GDM1 (cell line): ENCODE measurements at regions not wholly inside any gene's neighbourhood (a gene's known extent, or its start where the extent isn't known, plus 50 kb on each side); places are given as distances from the start of the nearest gene placed in this dataset.

Source experiments
- DNase-seq: peaks from one replicate; lab custom pipeline; 2025; lab: John Stamatoyannopoulos, UW

GRCh38 chr2:12417786-12418185 is 298.9 kb upstream of the TRIB2 start:
- DNase-seq = no peak

GRCh38 chr2:12419803-12420202 is 296.9 kb upstream of the TRIB2 start:
- no peak for DNase-seq

- DNase-seq = no peak
These were observed 295.7 kb upstream of the TRIB2 start for GRCh38 chr2:12421046-12421445.

- no peak for DNase-seq
These were observed 292.5 kb upstream of the TRIB2 start for GRCh38 chr2:12424219-12424618.

GRCh38 chr2:12424809-12425208 is 291.9 kb upstream of the TRIB2 start:
- no peak for DNase-seq

GRCh38 chr2:12428324-12428723 is 288.4 kb upstream of the TRIB2 start:
- no peak for DNase-seq

- DNase-seq = no peak
These were observed 287.9 kb upstream of the TRIB2 start for GRCh38 chr2:12428786-12429185.

GRCh38 chr2:12429779-12430406 is 286.8 kb upstream of the TRIB2 start:
- DNase-seq = no peak

- no peak for DNase-seq
These were observed 286.2 kb upstream of the TRIB2 start for GRCh38 chr2:12430407-12431133.

- DNase-seq = no peak
These were observed 283.6 kb upstream of the TRIB2 start for GRCh38 chr2:12432985-12433625.

GRCh38 chr2:12433626-12433990 is 283.1 kb upstream of the TRIB2 start:
- DNase-seq = no peak

GRCh38 chr2:12434630-12435098 is 282.1 kb upstream of the TRIB2 start:
- no peak for DNase-seq

- DNase-seq = no peak
These were observed 281.1 kb upstream of the TRIB2 start for GRCh38 chr2:12435430-12436222.

- DNase-seq = no peak
These were observed 280.3 kb upstream of the TRIB2 start for GRCh38 chr2:12436483-12436882.

GRCh38 chr2:12436935-12437561 is 279.7 kb upstream of the TRIB2 start:
- no peak for DNase-seq

- DNase-seq = no peak
These were observed 276.0 kb upstream of the TRIB2 start for GRCh38 chr2:12440731-12441130.

- no peak for DNase-seq
These were observed 274.8 kb upstream of the TRIB2 start for GRCh38 chr2:12441750-12442475.

GRCh38 chr2:12442476-12442847 is 274.3 kb upstream of the TRIB2 start:
- no peak for DNase-seq

- no peak for DNase-seq
These were observed 267.8 kb upstream of the TRIB2 start for GRCh38 chr2:12448846-12449505.

GRCh38 chr2:12451726-12452125 is 265.0 kb upstream of the TRIB2 start:
- no peak for DNase-seq

- no peak for DNase-seq
These were observed 264.6 kb upstream of the TRIB2 start for GRCh38 chr2:12452185-12452584.
